OCI-LY1 (cell line): ENCODE measurements at regions not wholly inside any gene's neighbourhood (a gene's known extent, or its start where the extent isn't known, plus 50 kb on each side); places are given as distances from the start of the nearest gene placed in this dataset.

Experiments used
- H2AFZ ChIP-seq: fragments of 200-600 bp; sonication (generic), shearing (Covaris generic); 2 replicates; pipeline ENCODE4 v1.6.0; 2014; ENCODE audit warnings: antibody characterized with exemption, mild to moderate bottlenecking, low read length
- H3F3A ChIP-seq: fragments of 200-600 bp; sonication (generic), shearing (Covaris generic); 2 replicates; pipeline ENCODE4 v1.6.0; 2014; ENCODE audit warnings: mild to moderate bottlenecking, antibody characterized with exemption, low read length, moderate library complexity; ENCODE audit not compliant: insufficient read depth
- H3K27ac ChIP-seq: fragments of 200-600 bp; sonication (generic); 2 replicates; pipeline ENCODE4 v1.5.1; 2014; ENCODE audit warnings: low read length, mixed run types, mild to moderate bottlenecking, low read depth; ENCODE audit not compliant: poor library complexity, severe bottlenecking
- H3K27me3 ChIP-seq: fragments of 200-600 bp; sonication (generic); 2 replicates; pipeline ENCODE4 v1.6.0; 2014; ENCODE audit warnings: antibody characterized with exemption, mild to moderate bottlenecking, low read length, moderate library complexity; ENCODE audit not compliant: insufficient read depth
- H3K36me3 ChIP-seq: fragments of 200-600 bp; sonication (generic); 2 replicates; pipeline ENCODE4 v1.6.1; 2014; ENCODE audit warnings: mild to moderate bottlenecking, antibody characterized with exemption, low read length, moderate library complexity, mixed read lengths; ENCODE audit not compliant: insufficient read depth
- H3K4me1 ChIP-seq: fragments of 200-600 bp; sonication (generic); 2 replicates; pipeline ENCODE4 v1.5.1; 2014; ENCODE audit warnings: mild to moderate bottlenecking, low read length, moderate library complexity; ENCODE audit not compliant: insufficient read depth, severe bottlenecking
- H3K4me2 ChIP-seq: fragments of 200-600 bp; sonication (generic), shearing (Covaris generic); 2 replicates; pipeline ENCODE4 v1.6.1; 2014; ENCODE audit warnings: low read length
- H3K4me3 ChIP-seq: fragments of 200-600 bp; sonication (generic); 2 replicates; pipeline ENCODE4 v1.5.1; 2014; ENCODE audit warnings: low read length, low read depth, mild to moderate bottlenecking, mixed read lengths; ENCODE audit not compliant: poor library complexity, severe bottlenecking
- H3K79me2 ChIP-seq: fragments of 200-600 bp; shearing (Covaris generic); 2 replicates; pipeline ENCODE4 v1.6.1; 2016; ENCODE audit warnings: mixed run types, low read length, mixed read lengths; ENCODE audit not compliant: insufficient read depth
- H3K9ac ChIP-seq: fragments of 200-600 bp; sonication (generic), shearing (Covaris generic); 2 replicates; pipeline ENCODE4 v1.6.1; 2014; ENCODE audit warnings: mild to moderate bottlenecking, low read length, mixed read lengths
- H3K9me2 ChIP-seq: fragments of 200-600 bp; sonication (generic), shearing (Covaris generic); 2 replicates; pipeline ENCODE4 v1.6.1; 2014; ENCODE audit warnings: low read depth, mild to moderate bottlenecking, low read length, mixed read lengths
- H3K9me3 ChIP-seq: fragments of 200-600 bp; shearing (Covaris generic); 2 replicates; pipeline ENCODE4 v1.6.1; 2014; ENCODE audit warnings: low read length, mixed read lengths
- H4K20me1 ChIP-seq: fragments of 200-600 bp; sonication (generic), shearing (Covaris generic); 2 replicates; pipeline ENCODE4 v1.6.0; 2016; ENCODE audit warnings: mild to moderate bottlenecking, low read length; ENCODE audit not compliant: insufficient read depth
- EZH2 ChIP-seq: fragments of 200-600 bp; sonication (generic), shearing (Covaris generic); IDR thresholded peaks from 2 replicates; pipeline ENCODE4 v1.8.0; 2017; ENCODE audit warnings: borderline replicate concordance, mixed run types, mild to moderate bottlenecking, antibody characterized with exemption, low read length, moderate library complexity, mixed read lengths
- TF ChIP-seq, protein P1 (sequence below): fragments of 200-600 bp; sonication (generic), shearing (Covaris generic); IDR thresholded peaks from 2 replicates; pipeline ENCODE4 v1.5.1; 2017; ENCODE audit warnings: mild to moderate bottlenecking, antibody characterized with exemption, low read length, moderate library complexity, mixed read lengths

DNA sequence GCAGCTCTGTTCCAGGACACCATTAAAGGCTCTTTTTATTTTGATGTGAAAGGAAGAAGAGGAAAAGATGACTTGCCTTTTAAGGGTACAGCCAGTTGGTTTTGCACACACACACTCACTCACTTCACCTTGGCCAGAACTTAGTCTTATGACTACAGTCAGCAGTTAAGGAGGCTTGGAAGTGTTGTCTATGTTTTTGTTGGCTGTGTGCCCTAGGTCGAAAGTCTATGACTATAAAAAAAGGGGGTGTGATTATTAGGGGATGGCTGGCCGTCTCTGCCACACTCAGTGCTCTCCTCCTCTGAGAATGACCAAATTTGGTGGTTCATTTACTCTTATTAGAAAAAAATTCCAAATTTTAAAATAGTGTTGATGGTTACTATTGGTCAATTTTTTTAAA lies 139.5 kb upstream of the OTX2 start:
- Histone ChIP-seq H3K9me2 (no peaks in the 10 kb centered on the region), H3F3A (no peaks in the 10 kb centered on the region), H4K20me1 (no peaks in the 10 kb centered on the region), H3K4me1 (no peaks in the 10 kb centered on the region), H3K9me3 (no peaks in the 10 kb centered on the region), H3K79me2 (no peaks in the 10 kb centered on the region), H3K9ac (no peak overlapping the region), H3K27me3 (no peaks in the 10 kb centered on the region), H3K36me3 (no peaks in the 10 kb centered on the region), H3K4me3 (no peak overlapping the region), H2AFZ (no peak overlapping the region), H3K27ac (no peak overlapping the region), H3K4me2 (no peak overlapping the region)
- TF ChIP-seq EZH2: no peak
- TF ChIP-seq, protein P1, sequence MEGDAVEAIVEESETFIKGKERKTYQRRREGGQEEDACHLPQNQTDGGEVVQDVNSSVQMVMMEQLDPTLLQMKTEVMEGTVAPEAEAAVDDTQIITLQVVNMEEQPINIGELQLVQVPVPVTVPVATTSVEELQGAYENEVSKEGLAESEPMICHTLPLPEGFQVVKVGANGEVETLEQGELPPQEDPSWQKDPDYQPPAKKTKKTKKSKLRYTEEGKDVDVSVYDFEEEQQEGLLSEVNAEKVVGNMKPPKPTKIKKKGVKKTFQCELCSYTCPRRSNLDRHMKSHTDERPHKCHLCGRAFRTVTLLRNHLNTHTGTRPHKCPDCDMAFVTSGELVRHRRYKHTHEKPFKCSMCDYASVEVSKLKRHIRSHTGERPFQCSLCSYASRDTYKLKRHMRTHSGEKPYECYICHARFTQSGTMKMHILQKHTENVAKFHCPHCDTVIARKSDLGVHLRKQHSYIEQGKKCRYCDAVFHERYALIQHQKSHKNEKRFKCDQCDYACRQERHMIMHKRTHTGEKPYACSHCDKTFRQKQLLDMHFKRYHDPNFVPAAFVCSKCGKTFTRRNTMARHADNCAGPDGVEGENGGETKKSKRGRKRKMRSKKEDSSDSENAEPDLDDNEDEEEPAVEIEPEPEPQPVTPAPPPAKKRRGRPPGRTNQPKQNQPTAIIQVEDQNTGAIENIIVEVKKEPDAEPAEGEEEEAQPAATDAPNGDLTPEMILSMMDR: no peak

DNA sequence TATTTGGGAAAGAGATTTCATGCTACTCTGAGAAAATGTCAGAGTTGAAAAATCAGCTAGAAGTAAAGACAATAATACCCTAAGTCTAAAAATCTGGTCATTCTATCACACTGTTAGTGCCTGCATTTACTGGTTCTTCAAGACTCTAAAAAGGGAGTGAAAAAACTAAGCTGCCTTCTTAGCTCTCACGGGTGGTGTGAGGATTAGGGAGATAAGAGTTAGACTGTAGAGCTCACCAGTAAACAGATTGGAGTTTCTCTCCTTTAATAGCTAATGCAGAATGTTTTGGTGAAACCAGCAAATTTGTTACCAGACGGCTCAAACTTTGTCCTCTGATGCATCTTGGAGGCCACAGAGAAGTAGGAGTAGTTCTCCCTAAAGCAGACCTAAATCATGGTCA lies 135.0 kb upstream of the OTX2 start:
- Histone ChIP-seq H3K27me3 (no peaks in the 10 kb centered on the region), H2AFZ (no peak overlapping the region), H3K79me2 (no peaks in the 10 kb centered on the region), H3K9me2 (no peaks in the 10 kb centered on the region), H3F3A (no peaks in the 10 kb centered on the region), H3K9me3 (no peaks in the 10 kb centered on the region), H3K4me1 (no peaks in the 10 kb centered on the region), H3K27ac (no peak overlapping the region), H3K9ac (no peak overlapping the region), H3K4me3 (no peak overlapping the region), H3K36me3 (no peaks in the 10 kb centered on the region), H3K4me2 (no peak overlapping the region), H4K20me1 (no peaks in the 10 kb centered on the region)
- TF ChIP-seq, protein P1: no peak
- TF ChIP-seq EZH2: no peak

DNA sequence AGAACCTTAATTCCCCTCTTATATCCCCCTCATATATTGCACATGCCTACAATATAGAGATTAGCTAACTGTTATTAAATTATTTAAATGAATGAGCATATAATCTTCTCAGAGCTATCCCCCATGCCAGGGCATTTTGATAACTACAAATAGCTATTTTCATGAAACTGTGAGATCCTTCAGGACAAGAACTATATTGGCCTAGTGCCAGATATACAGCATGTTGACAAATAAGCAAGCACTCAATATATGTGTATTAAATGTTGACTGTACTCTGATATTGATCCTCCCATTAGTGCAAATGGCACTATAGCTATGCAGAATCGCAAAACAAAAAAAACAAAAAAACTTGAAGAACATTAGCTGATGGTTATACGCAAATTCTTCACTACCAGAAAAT lies 134.1 kb upstream of the OTX2 start:
- Histone ChIP-seq H3K4me3 (no peak overlapping the region), H3K9me2 (no peaks in the 10 kb centered on the region), H3K27me3 (no peaks in the 10 kb centered on the region), H2AFZ (no peak overlapping the region), H3K4me2 (no peak overlapping the region), H3K9ac (no peak overlapping the region), H3F3A (no peaks in the 10 kb centered on the region), H3K27ac (no peak overlapping the region), H3K79me2 (no peaks in the 10 kb centered on the region), H4K20me1 (no peaks in the 10 kb centered on the region), H3K4me1 (no peaks in the 10 kb centered on the region), H3K9me3 (no peaks in the 10 kb centered on the region), H3K36me3 (no peaks in the 10 kb centered on the region)
- no peak for TF ChIP-seq EZH2
- TF ChIP-seq, protein P1: no peak
